DND-41 (cell line): ENCODE measurements at regions not wholly inside any gene's neighbourhood (a gene's known extent, or its start where the extent isn't known, plus 50 kb on each side); places are given as distances from the start of the nearest gene placed in this dataset.

Source experiments
- ATAC-seq: fragments of 200-7000 bp; cut with Tn5 transposase; 3 replicates; pipeline ENCODE4 v1.9.1; 2021; ENCODE audit warnings: low read depth; ENCODE audit not compliant: insufficient read depth
- DNase-seq: peaks from one replicate; pipeline ENCODE4 v3.0.0-alpha.2; 2020
- H2AFZ ChIP-seq: 2 replicates; pipeline ENCODE4 v1.6.0; 2012; ENCODE audit warnings: low read depth, low read length
- H3K27ac ChIP-seq: 2 replicates; pipeline ENCODE4 v1.5.1; 2012; ENCODE audit warnings: low read length, inconsistent platforms
- H3K27me3 ChIP-seq: fragments of 200-600 bp; sonication (generic); 2 replicates; pipeline ENCODE4 v1.6.0; 2012; ENCODE audit warnings: low read length, mild to moderate bottlenecking, inconsistent platforms; ENCODE audit not compliant: insufficient read depth, poor library complexity
- H3K36me3 ChIP-seq: 2 replicates; pipeline ENCODE4 v1.5.1; 2012; ENCODE audit warnings: low read length, inconsistent platforms; ENCODE audit not compliant: insufficient read depth
- H3K4me1 ChIP-seq: 2 replicates; pipeline ENCODE4 v1.5.1; 2012; ENCODE audit warnings: mild to moderate bottlenecking, low read length; ENCODE audit not compliant: insufficient read depth
- H3K4me2 ChIP-seq: 2 replicates; pipeline ENCODE4 v1.6.0; 2012; ENCODE audit warnings: mild to moderate bottlenecking, moderate library complexity, low read length, inconsistent platforms; ENCODE audit not compliant: insufficient read depth
- H3K4me3 ChIP-seq, 2 experiments: fragments of 200-600 bp in 1 of 2; shearing (Covaris generic) in 1 of 2; 2 replicates each; pipeline ENCODE4 v1.5.1; 2012 to 2016; ENCODE audit warnings: inconsistent platforms in 2 of 2, low read length in 2 of 2, mild to moderate bottlenecking in 2 of 2, low read depth in 1 of 2, moderate library complexity in 1 of 2
- H3K79me2 ChIP-seq: 2 replicates; pipeline ENCODE4 v1.6.0; 2012; ENCODE audit warnings: low read length, inconsistent platforms; ENCODE audit not compliant: insufficient read depth
- H3K9ac ChIP-seq: 2 replicates; pipeline ENCODE4 v1.6.0; 2012; ENCODE audit warnings: low read depth, mild to moderate bottlenecking, inconsistent platforms, low read length, moderate library complexity
- H3K9me3 ChIP-seq: 2 replicates; pipeline ENCODE4 v1.5.1; 2012; ENCODE audit warnings: low read length, moderate library complexity, mild to moderate bottlenecking, inconsistent platforms; ENCODE audit not compliant: insufficient read depth, severe bottlenecking
- H4K20me1 ChIP-seq: 2 replicates; pipeline ENCODE4 v1.6.0; 2012; ENCODE audit warnings: low read length; ENCODE audit not compliant: insufficient read depth
- EZH2 ChIP-seq: IDR thresholded peaks from 3 replicates; pipeline ENCODE4 v1.6.1; 2012; ENCODE audit warnings: borderline replicate concordance, low read depth, mild to moderate bottlenecking, moderate library complexity, low read length, inconsistent platforms; ENCODE audit not compliant: severe bottlenecking
- TF ChIP-seq, protein P1 (sequence below): IDR thresholded peaks from 2 replicates; pipeline ENCODE4 v1.5.1; 2012; ENCODE audit warnings: borderline replicate concordance, low read length, moderate library complexity, mild to moderate bottlenecking; ENCODE audit not compliant: poor library complexity, severe bottlenecking; ENCODE audit errors: extremely low read depth

DNA sequence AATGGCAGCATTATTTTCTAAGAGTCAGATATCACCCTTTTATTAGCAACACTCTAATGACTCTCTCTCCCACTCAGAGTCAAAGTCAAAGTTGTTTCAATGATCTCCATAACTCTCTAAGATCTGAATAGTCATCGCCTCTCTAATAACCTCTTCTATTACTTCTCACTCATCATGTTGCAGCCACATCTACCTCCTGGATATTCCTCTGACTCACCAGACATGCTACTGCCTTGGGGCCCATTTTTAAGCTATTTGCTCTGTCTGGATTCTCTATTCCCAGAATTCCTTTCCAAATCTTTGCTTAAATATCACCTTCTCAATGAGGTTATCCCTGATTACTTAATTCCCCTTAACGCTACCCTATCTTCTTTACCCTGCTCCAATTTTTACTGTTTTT, 391.8 kb upstream of the MAGEB16 start:
- Histone ChIP-seq H2AFZ (no peak overlapping the region), H3K4me2 (no peak overlapping the region), H3K9ac (no peak overlapping the region), H3K4me3 (no peak overlapping the region), H4K20me1 (no peaks in the 10 kb centered on the region), H3K4me1 (no peaks in the 10 kb centered on the region), H3K79me2 (no peaks in the 10 kb centered on the region), H3K27me3 (no peaks in the 10 kb centered on the region), H3K9me3 (no peaks in the 10 kb centered on the region), H3K27ac (no peak overlapping the region), H3K36me3 (no peaks in the 10 kb centered on the region)
- DNase-seq (no peak), ATAC-seq (no peak)
- no peak for TF ChIP-seq EZH2
- TF ChIP-seq, protein P1, sequence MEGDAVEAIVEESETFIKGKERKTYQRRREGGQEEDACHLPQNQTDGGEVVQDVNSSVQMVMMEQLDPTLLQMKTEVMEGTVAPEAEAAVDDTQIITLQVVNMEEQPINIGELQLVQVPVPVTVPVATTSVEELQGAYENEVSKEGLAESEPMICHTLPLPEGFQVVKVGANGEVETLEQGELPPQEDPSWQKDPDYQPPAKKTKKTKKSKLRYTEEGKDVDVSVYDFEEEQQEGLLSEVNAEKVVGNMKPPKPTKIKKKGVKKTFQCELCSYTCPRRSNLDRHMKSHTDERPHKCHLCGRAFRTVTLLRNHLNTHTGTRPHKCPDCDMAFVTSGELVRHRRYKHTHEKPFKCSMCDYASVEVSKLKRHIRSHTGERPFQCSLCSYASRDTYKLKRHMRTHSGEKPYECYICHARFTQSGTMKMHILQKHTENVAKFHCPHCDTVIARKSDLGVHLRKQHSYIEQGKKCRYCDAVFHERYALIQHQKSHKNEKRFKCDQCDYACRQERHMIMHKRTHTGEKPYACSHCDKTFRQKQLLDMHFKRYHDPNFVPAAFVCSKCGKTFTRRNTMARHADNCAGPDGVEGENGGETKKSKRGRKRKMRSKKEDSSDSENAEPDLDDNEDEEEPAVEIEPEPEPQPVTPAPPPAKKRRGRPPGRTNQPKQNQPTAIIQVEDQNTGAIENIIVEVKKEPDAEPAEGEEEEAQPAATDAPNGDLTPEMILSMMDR, result no peak

- H3K4me2 ChIP-seq, result no peak overlapping the region
- H3K4me1 ChIP-seq, result no peaks in the 10 kb centered on the region
- no peaks in the 10 kb centered on the region for H4K20me1 ChIP-seq
- H2AFZ ChIP-seq, result no peak overlapping the region
- DNase-seq (no peak), ATAC-seq (no peak)
- no peaks in the 10 kb centered on the region for H3K9me3 ChIP-seq
- TF ChIP-seq, protein P1, result no peak
- no peak for TF ChIP-seq EZH2
- no peak overlapping the region for H3K9ac ChIP-seq
- H3K27ac ChIP-seq, result no peak overlapping the region
- no peaks in the 10 kb centered on the region for H3K36me3 ChIP-seq
- no peak overlapping the region for H3K4me3 ChIP-seq
- no peaks in the 10 kb centered on the region for H3K27me3 ChIP-seq
- no peaks in the 10 kb centered on the region for H3K79me2 ChIP-seq
Measured at GRCh38 chrX:35416782-35417181, 381.4 kb upstream of the MAGEB16 start.

DNA sequence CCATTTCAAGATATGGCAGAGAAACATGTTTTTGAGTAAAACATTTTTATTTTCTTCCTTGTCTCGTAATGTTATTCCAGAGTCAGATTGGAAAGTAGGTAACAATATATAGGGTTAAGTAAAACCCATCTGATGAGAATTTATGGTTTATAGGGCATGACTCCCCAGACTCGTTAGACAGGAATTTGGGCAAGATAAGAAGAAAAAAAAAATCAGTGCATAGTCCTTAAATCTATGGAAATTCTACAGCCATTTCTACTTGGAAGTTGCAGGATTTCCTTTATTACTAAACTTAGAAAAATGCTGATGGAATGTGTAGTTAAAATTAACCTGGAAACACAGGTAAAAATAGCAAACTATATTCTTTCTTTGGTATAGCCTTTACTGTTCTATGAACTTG, 366.1 kb upstream of the MAGEB16 start:
- Histone ChIP-seq H3K27me3 (no peaks in the 10 kb centered on the region), H3K4me1 (no peaks in the 10 kb centered on the region), H3K79me2 (no peaks in the 10 kb centered on the region), H3K27ac (no peak overlapping the region), H3K36me3 (no peaks in the 10 kb centered on the region), H4K20me1 (no peaks in the 10 kb centered on the region), H3K9me3 (no peaks in the 10 kb centered on the region), H2AFZ (no peak overlapping the region), H3K4me2 (no peak overlapping the region), H3K9ac (no peak overlapping the region), H3K4me3 (no peak overlapping the region)
- no peak for DNase-seq
- ATAC-seq, result no peak
- TF ChIP-seq EZH2, result no peak
- TF ChIP-seq, protein P1, result no peak
